Right kidney (tissue), 1 donor: ENCODE measurements at regions not wholly inside any gene's neighbourhood (a gene's known extent, or its start where the extent isn't known, plus 50 kb on each side); places are given as distances from the start of the nearest gene placed in this dataset.

Experiments used
- DNase-seq: peaks from one replicate; pipeline ENCODE4 v3.0.0-alpha.2; 2016

GRCh38 chr5:93883459-93883858 lies 142.1 kb upstream of the POU5F2 start:
- no peak for DNase-seq

GRCh38 chr5:93875693-93876092 lies 134.3 kb upstream of the POU5F2 start:
- no peak for DNase-seq

GRCh38 chr5:93874491-93874890 lies 133.1 kb upstream of the POU5F2 start:
- no peak for DNase-seq

GRCh38 chr5:93874080-93874479 lies 132.7 kb upstream of the POU5F2 start:
- DNase-seq = no peak

GRCh38 chr5:93873211-93873736 lies 131.9 kb upstream of the POU5F2 start:
- no peak for DNase-seq

GRCh38 chr5:93870649-93871048 lies 129.2 kb upstream of the POU5F2 start:
- DNase-seq = no peak

- no peak for DNase-seq
These were observed 127.5 kb upstream of the POU5F2 start for GRCh38 chr5:93868851-93869250.

- no peak for DNase-seq
These were observed 108.9 kb upstream of the POU5F2 start for GRCh38 chr5:93850311-93850710.

- DNase-seq = no peak
These were observed 104.0 kb upstream of the POU5F2 start for GRCh38 chr5:93845376-93845775.

- no peak for DNase-seq
These were observed 90.0 kb upstream of the POU5F2 start for GRCh38 chr5:93831449-93831848.

- DNase-seq = no peak
These were observed 89.5 kb upstream of the POU5F2 start for GRCh38 chr5:93830893-93831292.

- no peak for DNase-seq
These were observed 87.9 kb upstream of the POU5F2 start for GRCh38 chr5:93829346-93829745.

GRCh38 chr5:93821891-93822415 lies 80.6 kb upstream of the POU5F2 start:
- DNase-seq = no peak

GRCh38 chr5:93819668-93820067 lies 78.3 kb upstream of the POU5F2 start:
- no peak for DNase-seq

- no peak for DNase-seq
These were observed 69.4 kb upstream of the POU5F2 start for GRCh38 chr5:93810780-93811179.

- DNase-seq = no peak
These were observed 68.0 kb upstream of the POU5F2 start for GRCh38 chr5:93809430-93809829.

GRCh38 chr5:93807846-93808245 lies 66.4 kb upstream of the POU5F2 start:
- no peak for DNase-seq

GRCh38 chr5:93805616-93806379 lies 64.4 kb upstream of the POU5F2 start:
- no peak for DNase-seq

GRCh38 chr5:93800988-93801811 lies 59.8 kb upstream of the POU5F2 start:
- DNase-seq = peak; percentile 64

GRCh38 chr5:93794954-93795353 lies 53.6 kb upstream of the POU5F2 start:
- no peak for DNase-seq

- no peak for DNase-seq
These were observed 51.9 kb upstream of the POU5F2 start for GRCh38 chr5:93793159-93793781.

- DNase-seq = peak; percentile 31
These were observed 50.1 kb upstream of the POU5F2 start for GRCh38 chr5:93791518-93791972.
